Neural cell (in vitro differentiated cells): ENCODE measurements at regions not wholly inside any gene's neighbourhood (a gene's known extent, or its start where the extent isn't known, plus 50 kb on each side); places are given as distances from the start of the nearest gene placed in this dataset.
"Not testable (repeated sequence)": the region's sequence is repeated elsewhere in the genome, so short reads cannot be mapped to it uniquely, and the experiment has no call there.

ENCODE experiments used
- H2AFZ ChIP-seq: fragments of 200-600, 300-800 bp; sonication (generic), shearing (Covaris generic); 2 replicates; pipeline ENCODE4 v1.6.0; 2014; ENCODE audit warnings: low read depth, mild to moderate bottlenecking, antibody characterized with exemption, low read length, moderate library complexity
- H3F3A ChIP-seq: fragments of 200-600 bp; shearing (Covaris generic); 2 replicates; pipeline ENCODE4 v1.6.1; 2016; ENCODE audit warnings: mild to moderate bottlenecking, moderate library complexity, mixed read lengths, antibody characterized with exemption, low read length; ENCODE audit not compliant: insufficient read depth, poor library complexity, severe bottlenecking
- H3K27ac ChIP-seq: fragments of 200-600, 300-800 bp; sonication (generic), shearing (Covaris generic); 2 replicates; pipeline ENCODE4 v1.5.1; 2014; ENCODE audit warnings: mild to moderate bottlenecking, low read length, moderate library complexity
- H3K27me3 ChIP-seq: fragments of 300-800, 200-600 bp; sonication (generic), shearing (Covaris generic); 2 replicates; pipeline ENCODE4 v1.6.0; 2014; ENCODE audit warnings: mild to moderate bottlenecking, low read depth, low read length, moderate library complexity; ENCODE audit not compliant: insufficient read depth
- H3K36me3 ChIP-seq: fragments of 300-800, 200-600 bp; sonication (generic), shearing (Covaris generic); 2 replicates; pipeline ENCODE4 v1.5.1; 2014; ENCODE audit warnings: mild to moderate bottlenecking, antibody characterized with exemption, low read length, moderate library complexity; ENCODE audit not compliant: insufficient read depth
- H3K4me2 ChIP-seq: fragments of 300-800, 200-600 bp; sonication (generic), shearing (Covaris generic); 2 replicates; pipeline ENCODE4 v1.6.0; 2014; ENCODE audit warnings: mild to moderate bottlenecking, low read length
- H3K4me3 ChIP-seq: fragments of 300-800, 200-600 bp; sonication (generic), shearing (Covaris generic); 2 replicates; pipeline ENCODE4 v1.5.1; 2014; ENCODE audit warnings: mild to moderate bottlenecking, low read length, moderate library complexity
- H3K79me2 ChIP-seq: fragments of 200-600 bp; shearing (Covaris generic); replicated peaks from 2 replicates; pipeline ENCODE4 v1.6.0; 2014; ENCODE audit warnings: mild to moderate bottlenecking, low read length, moderate library complexity; ENCODE audit not compliant: insufficient read depth
- H3K9ac ChIP-seq: fragments of 300-800, 200-600 bp; sonication (generic), shearing (Covaris generic); 2 replicates; pipeline ENCODE4 v1.6.1; 2016; ENCODE audit warnings: mild to moderate bottlenecking, low read length, mixed read lengths
- H3K9me2 ChIP-seq: fragments of 200-600 bp; shearing (Covaris generic); 2 replicates; pipeline ENCODE4 v1.6.1; 2016; ENCODE audit warnings: mild to moderate bottlenecking, low read length, mixed read lengths; ENCODE audit not compliant: insufficient read depth
- H3K9me3 ChIP-seq: fragments of 200-600, 300-800 bp; sonication (generic), shearing (Covaris generic); 2 replicates; pipeline ENCODE4 v1.6.1; 2016; ENCODE audit warnings: mild to moderate bottlenecking, mixed run types, low read length, moderate library complexity, mixed read lengths
- H4K20me1 ChIP-seq: fragments of 200-600 bp; shearing (Covaris generic); 2 replicates; pipeline ENCODE4 v1.6.1; 2016; ENCODE audit warnings: mild to moderate bottlenecking, mixed run types; ENCODE audit not compliant: insufficient read depth
- CTCF ChIP-seq: fragments of 450-650 bp; IDR thresholded peaks from 2 replicates; pipeline ENCODE4 v1.5.1; 2014; ENCODE audit warnings: antibody characterized with exemption, mild to moderate bottlenecking, moderate library complexity; ENCODE audit not compliant: poor library complexity, severe bottlenecking
- EP300 ChIP-seq: fragments of 450-650 bp; conservative IDR thresholded peaks from 2 replicates; pipeline ENCODE4 v1.6.1; 2014; ENCODE audit warnings: antibody characterized with exemption, mild to moderate bottlenecking, moderate library complexity; ENCODE audit not compliant: poor library complexity, severe bottlenecking
- EZH2 ChIP-seq: fragments of 200-600, 300-800 bp; shearing (Covaris generic), sonication (generic); IDR thresholded peaks from 2 replicates; pipeline ENCODE4 v1.6.1; 2014; ENCODE audit warnings: antibody characterized with exemption, low read length, borderline replicate concordance, mild to moderate bottlenecking; ENCODE audit not compliant: insufficient read depth, poor library complexity, severe bottlenecking
- MXI1 ChIP-seq: fragments of 450-650 bp; conservative IDR thresholded peaks from 2 replicates; pipeline ENCODE4 v1.6.1; 2014; ENCODE audit warnings: antibody characterized with exemption, mild to moderate bottlenecking; ENCODE audit not compliant: poor library complexity, severe bottlenecking
- POLR2AphosphoS5 ChIP-seq: IDR thresholded peaks from 2 replicates; pipeline ENCODE4 v1.6.1; 2012
- RAD21 ChIP-seq: fragments of 450-650 bp; conservative IDR thresholded peaks from 2 replicates; pipeline ENCODE4 v1.6.1; 2014; ENCODE audit warnings: antibody characterized with exemption, mild to moderate bottlenecking, moderate library complexity
- REST ChIP-seq: IDR thresholded peaks from 2 replicates; pipeline ENCODE4 v1.6.1; 2012; ENCODE audit warnings: borderline replicate concordance
- SMC3 ChIP-seq: fragments of 450-650 bp; conservative IDR thresholded peaks from 2 replicates; pipeline ENCODE4 v1.6.1; 2014; ENCODE audit warnings: antibody characterized with exemption, mild to moderate bottlenecking, moderate library complexity; ENCODE audit not compliant: poor library complexity
- TAF1 ChIP-seq: IDR thresholded peaks from 2 replicates; pipeline ENCODE4 v1.6.1; 2012; ENCODE audit warnings: low read depth

GRCh38 chr4:64903986-64904385, 494.7 kb upstream of the TECRL start:
- no peaks in the 10 kb centered on the region for H3K9me3 ChIP-seq
- no peaks in the 10 kb centered on the region for H4K20me1 ChIP-seq
- TF ChIP-seq SMC3 (no peak), MXI1 (no peak), EZH2 (no peak), REST (no peak), TAF1 (no peak), CTCF (no peak), EP300 (no peak), RAD21 (no peak)
- H3K27ac ChIP-seq, result no peak overlapping the region
- no peak overlapping the region for H3K4me3 ChIP-seq
- H3K79me2 ChIP-seq, result no peaks in the 10 kb centered on the region
- H3K36me3 ChIP-seq, result no peaks in the 10 kb centered on the region
- H3K9ac ChIP-seq, result no peak overlapping the region
- H3K4me2 ChIP-seq, result no peak overlapping the region
- H3K9me2 ChIP-seq, result no peaks in the 10 kb centered on the region
- no peaks in the 10 kb centered on the region for H3K27me3 ChIP-seq
- H3F3A ChIP-seq, result no peaks in the 10 kb centered on the region
- H2AFZ ChIP-seq, result no peak overlapping the region

- Histone ChIP-seq H3K4me2 (no peak overlapping the region), H2AFZ (no peak overlapping the region)
- TF ChIP-seq POLR2AphosphoS5, result peak; percentile 29
- no peak for TF ChIP-seq EZH2
Observed at GRCh38 chr4:64899563-64899962, 490.3 kb upstream of the TECRL start.

GRCh38 chr4:64899030-64899429, 489.8 kb upstream of the TECRL start:
- not testable (repeated sequence) for H3K9me3 ChIP-seq, H2AFZ ChIP-seq, H3K4me3 ChIP-seq, H3K4me2 ChIP-seq, H3F3A ChIP-seq, H3K36me3 ChIP-seq, H3K9me2 ChIP-seq, H3K9ac ChIP-seq, H4K20me1 ChIP-seq, H3K27me3 ChIP-seq, H3K79me2 ChIP-seq, H3K27ac ChIP-seq

More at GRCh38 chr4:64899563-64899962, 490.3 kb upstream of the TECRL start:
- no peaks in the 10 kb centered on the region for H3K36me3 ChIP-seq
- no peaks in the 10 kb centered on the region for H3F3A ChIP-seq
- H3K27me3 ChIP-seq, result no peaks in the 10 kb centered on the region
- H4K20me1 ChIP-seq, result no peaks in the 10 kb centered on the region
- no peak overlapping the region for H3K9ac ChIP-seq
- no peak overlapping the region for H3K27ac ChIP-seq
- no peak overlapping the region for H3K4me3 ChIP-seq
- no peaks in the 10 kb centered on the region for H3K79me2 ChIP-seq
- H3K9me3 ChIP-seq, result no peaks in the 10 kb centered on the region
- H3K9me2 ChIP-seq, result no peaks in the 10 kb centered on the region
